ENCODE measurements at regions not wholly inside any gene's neighbourhood (a gene's known extent, or its start where the extent isn't known, plus 50 kb on each side); places are given as distances from the start of the nearest gene placed in this dataset.

DNA sequence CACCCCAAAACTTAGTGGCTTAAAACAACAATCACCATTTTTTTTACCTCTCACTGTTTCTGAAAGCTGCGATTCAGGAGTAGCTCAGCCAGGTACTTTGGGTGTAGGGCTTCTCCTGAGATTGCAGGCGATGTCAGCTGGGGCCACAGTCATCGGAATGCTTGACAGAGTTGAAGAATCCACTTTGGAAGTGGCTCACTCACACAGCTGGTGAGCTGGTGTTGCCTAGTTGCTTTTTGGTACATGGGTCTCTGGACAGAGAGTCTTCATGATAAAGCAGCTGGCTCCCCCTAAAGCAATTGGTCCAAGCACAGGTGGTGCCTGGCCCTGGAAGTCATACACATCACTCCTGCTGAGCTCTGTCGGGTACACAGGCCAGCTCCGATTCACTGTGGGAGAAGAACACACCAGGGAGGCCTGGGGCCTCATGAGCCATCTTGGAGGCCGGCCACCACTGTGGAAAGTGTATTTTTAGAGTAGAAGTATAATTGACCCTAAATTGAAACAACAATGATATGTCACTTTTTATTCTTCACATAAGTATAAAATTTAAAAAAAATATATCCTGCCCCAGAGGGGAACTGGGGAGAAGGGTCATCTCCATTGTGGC, 75.2 kb upstream of the GALNT2 start (continued):
- TF ChIP-seq, protein P1, sequence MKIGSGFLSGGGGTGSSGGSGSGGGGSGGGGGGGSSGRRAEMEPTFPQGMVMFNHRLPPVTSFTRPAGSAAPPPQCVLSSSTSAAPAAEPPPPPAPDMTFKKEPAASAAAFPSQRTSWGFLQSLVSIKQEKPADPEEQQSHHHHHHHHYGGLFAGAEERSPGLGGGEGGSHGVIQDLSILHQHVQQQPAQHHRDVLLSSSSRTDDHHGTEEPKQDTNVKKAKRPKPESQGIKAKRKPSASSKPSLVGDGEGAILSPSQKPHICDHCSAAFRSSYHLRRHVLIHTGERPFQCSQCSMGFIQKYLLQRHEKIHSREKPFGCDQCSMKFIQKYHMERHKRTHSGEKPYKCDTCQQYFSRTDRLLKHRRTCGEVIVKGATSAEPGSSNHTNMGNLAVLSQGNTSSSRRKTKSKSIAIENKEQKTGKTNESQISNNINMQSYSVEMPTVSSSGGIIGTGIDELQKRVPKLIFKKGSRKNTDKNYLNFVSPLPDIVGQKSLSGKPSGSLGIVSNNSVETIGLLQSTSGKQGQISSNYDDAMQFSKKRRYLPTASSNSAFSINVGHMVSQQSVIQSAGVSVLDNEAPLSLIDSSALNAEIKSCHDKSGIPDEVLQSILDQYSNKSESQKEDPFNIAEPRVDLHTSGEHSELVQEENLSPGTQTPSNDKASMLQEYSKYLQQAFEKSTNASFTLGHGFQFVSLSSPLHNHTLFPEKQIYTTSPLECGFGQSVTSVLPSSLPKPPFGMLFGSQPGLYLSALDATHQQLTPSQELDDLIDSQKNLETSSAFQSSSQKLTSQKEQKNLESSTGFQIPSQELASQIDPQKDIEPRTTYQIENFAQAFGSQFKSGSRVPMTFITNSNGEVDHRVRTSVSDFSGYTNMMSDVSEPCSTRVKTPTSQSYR (CRISPR knock-in tag; IDR thresholded peaks at IDR 0.05): no peak
- no peak for TF ChIP-seq TEAD1 (CRISPR knock-in tag; IDR thresholded peaks at IDR 0.05)
- no peak for TF ChIP-seq FOXP1 (CRISPR knock-in tag; IDR thresholded peaks at IDR 0.05; ENCODE audit: borderline replicate concordance)
- TF ChIP-seq, protein P2, sequence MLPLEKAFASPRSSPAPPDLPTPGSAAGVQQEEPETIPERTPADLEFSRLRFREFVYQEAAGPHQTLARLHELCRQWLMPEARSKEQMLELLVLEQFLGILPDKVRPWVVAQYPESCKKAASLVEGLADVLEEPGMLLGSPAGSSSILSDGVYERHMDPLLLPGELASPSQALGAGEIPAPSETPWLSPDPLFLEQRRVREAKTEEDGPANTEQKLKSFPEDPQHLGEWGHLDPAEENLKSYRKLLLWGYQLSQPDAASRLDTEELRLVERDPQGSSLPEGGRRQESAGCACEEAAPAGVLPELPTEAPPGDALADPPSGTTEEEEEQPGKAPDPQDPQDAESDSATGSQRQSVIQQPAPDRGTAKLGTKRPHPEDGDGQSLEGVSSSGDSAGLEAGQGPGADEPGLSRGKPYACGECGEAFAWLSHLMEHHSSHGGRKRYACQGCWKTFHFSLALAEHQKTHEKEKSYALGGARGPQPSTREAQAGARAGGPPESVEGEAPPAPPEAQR (CRISPR knock-in tag; IDR thresholded peaks at IDR 0.05): no peak
- TF ChIP-seq, protein P3, sequence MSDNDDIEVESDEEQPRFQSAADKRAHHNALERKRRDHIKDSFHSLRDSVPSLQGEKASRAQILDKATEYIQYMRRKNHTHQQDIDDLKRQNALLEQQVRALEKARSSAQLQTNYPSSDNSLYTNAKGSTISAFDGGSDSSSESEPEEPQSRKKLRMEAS (CRISPR knock-in tag; IDR thresholded peaks at IDR 0.05): no peak
- TF ChIP-seq HMGA2 (CRISPR knock-in tag; IDR thresholded peaks at IDR 0.05): no peak
- TF ChIP-seq FOXK1 (CRISPR knock-in tag; IDR thresholded peaks at IDR 0.05): no peak
- TF ChIP-seq, protein P4, sequence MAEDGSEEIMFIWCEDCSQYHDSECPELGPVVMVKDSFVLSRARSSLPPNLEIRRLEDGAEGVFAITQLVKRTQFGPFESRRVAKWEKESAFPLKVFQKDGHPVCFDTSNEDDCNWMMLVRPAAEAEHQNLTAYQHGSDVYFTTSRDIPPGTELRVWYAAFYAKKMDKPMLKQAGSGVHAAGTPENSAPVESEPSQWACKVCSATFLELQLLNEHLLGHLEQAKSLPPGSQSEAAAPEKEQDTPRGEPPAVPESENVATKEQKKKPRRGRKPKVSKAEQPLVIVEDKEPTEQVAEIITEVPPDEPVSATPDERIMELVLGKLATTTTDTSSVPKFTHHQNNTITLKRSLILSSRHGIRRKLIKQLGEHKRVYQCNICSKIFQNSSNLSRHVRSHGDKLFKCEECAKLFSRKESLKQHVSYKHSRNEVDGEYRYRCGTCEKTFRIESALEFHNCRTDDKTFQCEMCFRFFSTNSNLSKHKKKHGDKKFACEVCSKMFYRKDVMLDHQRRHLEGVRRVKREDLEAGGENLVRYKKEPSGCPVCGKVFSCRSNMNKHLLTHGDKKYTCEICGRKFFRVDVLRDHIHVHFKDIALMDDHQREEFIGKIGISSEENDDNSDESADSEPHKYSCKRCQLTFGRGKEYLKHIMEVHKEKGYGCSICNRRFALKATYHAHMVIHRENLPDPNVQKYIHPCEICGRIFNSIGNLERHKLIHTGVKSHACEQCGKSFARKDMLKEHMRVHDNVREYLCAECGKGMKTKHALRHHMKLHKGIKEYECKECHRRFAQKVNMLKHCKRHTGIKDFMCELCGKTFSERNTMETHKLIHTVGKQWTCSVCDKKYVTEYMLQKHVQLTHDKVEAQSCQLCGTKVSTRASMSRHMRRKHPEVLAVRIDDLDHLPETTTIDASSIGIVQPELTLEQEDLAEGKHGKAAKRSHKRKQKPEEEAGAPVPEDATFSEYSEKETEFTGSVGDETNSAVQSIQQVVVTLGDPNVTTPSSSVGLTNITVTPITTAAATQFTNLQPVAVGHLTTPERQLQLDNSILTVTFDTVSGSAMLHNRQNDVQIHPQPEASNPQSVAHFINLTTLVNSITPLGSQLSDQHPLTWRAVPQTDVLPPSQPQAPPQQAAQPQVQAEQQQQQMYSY (CRISPR knock-in tag; IDR thresholded peaks at IDR 0.05): no peak

DNA sequence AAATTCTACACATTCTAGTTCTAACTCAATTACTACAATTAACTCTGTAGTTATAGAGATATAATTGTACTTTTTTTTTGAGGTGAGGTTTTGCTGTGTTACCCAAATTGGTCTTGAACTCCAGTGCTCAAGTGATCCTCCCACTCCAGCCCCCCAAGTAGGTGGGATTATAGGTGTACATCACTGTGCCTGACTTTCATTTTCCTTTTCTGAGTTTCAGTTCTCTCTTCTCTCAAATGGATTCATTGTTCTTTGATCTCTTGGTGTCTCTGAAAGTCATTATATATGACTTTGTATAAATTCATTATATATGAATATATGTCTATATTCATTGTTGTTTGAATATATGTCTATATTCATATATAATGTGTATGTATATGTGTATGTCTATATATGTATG, 74.0 kb upstream of the GALNT2 start:
- Mint-ChIP-seq H3K9me3 (no peaks in the 10 kb centered on the region), H3K4me3 (no peak overlapping the region), H3K27ac (no peak overlapping the region), H3K27me3 (ENCODE audit: low read depth) (no peaks in the 10 kb centered on the region), H3K36me3 (no peaks in the 10 kb centered on the region), H3K4me1 (no peaks in the 10 kb centered on the region)
- POLR2A ChIA-PET: no interaction called here
- CTCF ChIA-PET: no interaction called here
- TF ChIP-seq TEAD4 (CRISPR knock-in tag; IDR thresholded peaks at IDR 0.05) (no peak), KAT7 (CRISPR knock-in tag; IDR thresholded peaks at IDR 0.05; ENCODE audit: borderline replicate concordance) (no peak), TP53 (CRISPR knock-in tag; IDR thresholded peaks at IDR 0.05) (no peak), CBFB (CRISPR knock-in tag; IDR thresholded peaks at IDR 0.05; ENCODE audit: low read depth) (no peak), ZNF423 (CRISPR knock-in tag; IDR thresholded peaks at IDR 0.05) (no peak), ZNF121 (CRISPR knock-in tag; IDR thresholded peaks at IDR 0.05) (no peak), CREM (CRISPR knock-in tag; IDR thresholded peaks at IDR 0.05) (no peak), GTF2I (CRISPR knock-in tag; conservative IDR thresholded peaks at IDR 0.05) (no peak), FOXJ3 (CRISPR knock-in tag; IDR thresholded peaks at IDR 0.05; ENCODE audit: borderline replicate concordance) (no peak), NR3C1 (CRISPR knock-in tag; conservative IDR thresholded peaks at IDR 0.05; ENCODE audit: low read depth) (no peak), GABPB1 (CRISPR knock-in tag; IDR thresholded peaks at IDR 0.05) (no peak)
- TF ChIP-seq, protein P4 (CRISPR knock-in tag; IDR thresholded peaks at IDR 0.05): no peak
- TF ChIP-seq, protein P5, sequence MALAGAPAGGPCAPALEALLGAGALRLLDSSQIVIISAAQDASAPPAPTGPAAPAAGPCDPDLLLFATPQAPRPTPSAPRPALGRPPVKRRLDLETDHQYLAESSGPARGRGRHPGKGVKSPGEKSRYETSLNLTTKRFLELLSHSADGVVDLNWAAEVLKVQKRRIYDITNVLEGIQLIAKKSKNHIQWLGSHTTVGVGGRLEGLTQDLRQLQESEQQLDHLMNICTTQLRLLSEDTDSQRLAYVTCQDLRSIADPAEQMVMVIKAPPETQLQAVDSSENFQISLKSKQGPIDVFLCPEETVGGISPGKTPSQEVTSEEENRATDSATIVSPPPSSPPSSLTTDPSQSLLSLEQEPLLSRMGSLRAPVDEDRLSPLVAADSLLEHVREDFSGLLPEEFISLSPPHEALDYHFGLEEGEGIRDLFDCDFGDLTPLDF (CRISPR knock-in tag; IDR thresholded peaks at IDR 0.05): no peak
- TF ChIP-seq, protein P2 (CRISPR knock-in tag; IDR thresholded peaks at IDR 0.05): no peak
- DNase-seq (ENCODE audit: low spot score) (no peak), ATAC-seq (no peak)
